HG03565 (cell line): ENCODE measurements at regions not wholly inside any gene's neighbourhood (a gene's known extent, or its start where the extent isn't known, plus 50 kb on each side); places are given as distances from the start of the nearest gene placed in this dataset.

Experiments
- ATAC-seq: cut with Tn5 transposase; IDR thresholded peaks from one replicate; pipeline ENCODE4 v1.9.1; 2021; ENCODE audit warnings: mild to moderate bottlenecking, moderate library complexity; ENCODE audit not compliant: unreplicated experiment

GRCh38 chr3:189500299-189500698, 130.9 kb upstream of the TP63 start:
- ATAC-seq, result no peak

GRCh38 chr3:189500798-189501495, 130.2 kb upstream of the TP63 start:
- ATAC-seq, result no peak

GRCh38 chr3:189502256-189502655, 128.9 kb upstream of the TP63 start:
- ATAC-seq, result no peak

- ATAC-seq, result no peak
Observed at GRCh38 chr3:189502676-189503257, 128.4 kb upstream of the TP63 start.

GRCh38 chr3:189507856-189508255, 123.3 kb upstream of the TP63 start:
- peak; percentile 55 for ATAC-seq

GRCh38 chr3:189508784-189509501, 122.2 kb upstream of the TP63 start:
- no peak for ATAC-seq

GRCh38 chr3:189512039-189512438, 119.2 kb upstream of the TP63 start:
- ATAC-seq, result peak; percentile 59

GRCh38 chr3:189512821-189513220, 118.4 kb upstream of the TP63 start:
- ATAC-seq, result no peak

- ATAC-seq, result no peak
Observed at GRCh38 chr3:189513281-189514117, 117.7 kb upstream of the TP63 start.

- no peak for ATAC-seq
Observed at GRCh38 chr3:189516039-189516438, 115.2 kb upstream of the TP63 start.

- ATAC-seq, result no peak
Observed at GRCh38 chr3:189517981-189518380, 113.2 kb upstream of the TP63 start.

GRCh38 chr3:189519458-189519857, 111.7 kb upstream of the TP63 start:
- ATAC-seq, result no peak

GRCh38 chr3:189529468-189529867, 101.7 kb upstream of the TP63 start:
- peak; percentile 53 for ATAC-seq

- peak; percentile 45 for ATAC-seq
Observed at GRCh38 chr3:189529889-189530471, 101.2 kb upstream of the TP63 start.

GRCh38 chr3:189530822-189531221, 100.4 kb upstream of the TP63 start:
- no peak for ATAC-seq

- no peak for ATAC-seq
Observed at GRCh38 chr3:189531271-189531670, 99.9 kb upstream of the TP63 start.

GRCh38 chr3:189534531-189534930, 96.7 kb upstream of the TP63 start:
- no peak for ATAC-seq

- no peak for ATAC-seq
Observed at GRCh38 chr3:189537135-189537534, 94.1 kb upstream of the TP63 start.

GRCh38 chr3:189547448-189547847, 83.7 kb upstream of the TP63 start:
- no peak for ATAC-seq

- ATAC-seq, result no peak
Observed at GRCh38 chr3:189548053-189548452, 83.1 kb upstream of the TP63 start.

GRCh38 chr3:189551007-189551406, 80.2 kb upstream of the TP63 start:
- no peak for ATAC-seq
